ENCODE measurements at regions not wholly inside any gene's neighbourhood (a gene's known extent, or its start where the extent isn't known, plus 50 kb on each side); places are given as distances from the start of the nearest gene placed in this dataset.

GRCh38 chr10:20407357-20407756 lies 489.8 kb downstream of the NEBL start:
- Histone ChIP-seq H3K14ac (replicated peaks; ENCODE audit: low read depth, low read length) (no peak overlapping the region), H4K20me1 (ENCODE audit: insufficient read depth, low read length) (no peaks in the 10 kb centered on the region), H2AFZ (replicated peaks; ENCODE audit: low read length, poor library complexity) (no peak overlapping the region), H3K23ac (ENCODE audit: low read depth, low read length) (no peak overlapping the region), H4K5ac (ENCODE audit: low read depth, low read length) (no peak overlapping the region), H3K18ac (ENCODE audit: low read depth, low read length) (no peak overlapping the region), H3K9me3 (ENCODE audit: control insufficient read depth, insufficient read depth, low read length) (no peaks in the 10 kb centered on the region; the same call in 1 of the 2 replicates), H2BK120ac (ENCODE audit: low read depth, low read length) (no peak overlapping the region), H3K36me3 (ENCODE audit: control insufficient read depth, insufficient read depth, low read length) (no peaks in the 10 kb centered on the region), H2BK5ac (ENCODE audit: low read depth, low read length, poor library complexity, severe bottlenecking) (no peak overlapping the region), H3K4me1 (ENCODE audit: control insufficient read depth, insufficient read depth, low read length) (no peaks in the 10 kb centered on the region), H3K4ac (ENCODE audit: low read depth, low read length) (no peak overlapping the region), H3K9me1 (ENCODE audit: insufficient read depth, low read length) (no peaks in the 10 kb centered on the region), H2AK5ac (ENCODE audit: low read depth, low read length) (no peak overlapping the region), H2BK20ac (ENCODE audit: low read depth, low read length) (no peak overlapping the region), H4K8ac (ENCODE audit: low read depth in 2 of 2, low read length in 2 of 2) (no peak overlapping the region), H3K79me1 (ENCODE audit: low read depth in 1 of 2, low read length in 2 of 2) (no peaks in the 10 kb centered on the region), H3K27me3 (ENCODE audit: control insufficient read depth, insufficient read depth, low read length) (no peaks in the 10 kb centered on the region), H3K27ac (ENCODE audit: insufficient read depth, low read length) (no peak overlapping the region), H3K9ac (ENCODE audit: low read depth, low read length) (no peak overlapping the region), H2AK9ac (replicated peaks; ENCODE audit: low read depth, low read length, poor library complexity) (no peak overlapping the region), H4K91ac (ENCODE audit: insufficient read depth, low read depth, low read length) (no peak overlapping the region), H3K4me2 (ENCODE audit: low read depth, low read length) (no peak overlapping the region), H2BK15ac (ENCODE audit: low read depth, low read length) (no peak overlapping the region), H3K4me3 (ENCODE audit: insufficient read depth, low read depth, low read length) (no peak overlapping the region), H3K56ac (ENCODE audit: extremely low read depth, insufficient read depth, low read length) (no peak overlapping the region)
- intact Hi-C loops (cut with micrococcal nuclease) = no loop called here
- CTCF ChIA-PET = no interaction called here
- DNase-seq (no peak), ATAC-seq (ENCODE audit: low read depth) (no peak)
- no TSS peak for BruUV-seq (replicated peaks)
- dilution Hi-C loops (cut with HindIII; ENCODE audit: low sequenced_read_pairs, unreplicated experiment) = no loop called here
- TF ChIP-seq MXI1 (IDR thresholded peaks at IDR 0.05; ENCODE audit: borderline replicate concordance, low read depth, low read length) = no peak
- TF ChIP-seq MAZ (IDR thresholded peaks at IDR 0.05; ENCODE audit: borderline replicate concordance, low read depth, low read length) = no peak
- no peak for TF ChIP-seq MAFK (IDR thresholded peaks at IDR 0.05; ENCODE audit: low read depth, low read length)
- no peak for TF ChIP-seq USF2 (IDR thresholded peaks at IDR 0.05; ENCODE audit: low read depth, low read length)
- TF ChIP-seq ELK1 (IDR thresholded peaks at IDR 0.05; ENCODE audit: borderline replicate concordance, low read depth, low read length) = no peak
- TF ChIP-seq NFE2L2 (IDR thresholded peaks at IDR 0.05; ENCODE audit: low read depth, low read length) = no peak
- TF ChIP-seq POLR2A (IDR thresholded peaks at IDR 0.05; ENCODE audit: low read depth, low read length) = no peak
- no peak for TF ChIP-seq CHD1 (IDR thresholded peaks at IDR 0.05; ENCODE audit: low read depth, low read length)
- TF ChIP-seq CEBPB (IDR thresholded peaks at IDR 0.05; ENCODE audit: low read depth, low read length) = no peak
- TF ChIP-seq SMC3 (IDR thresholded peaks at IDR 0.05; ENCODE audit: low read depth, low read length) = no peak
- TF ChIP-seq RCOR1 (IDR thresholded peaks at IDR 0.05; ENCODE audit: insufficient replicate concordance, low read length) = no peak
- TF ChIP-seq FOS (IDR thresholded peaks at IDR 0.05; ENCODE audit: low read depth, low read length) = no peak
- no peak for TF ChIP-seq RFX5 (IDR thresholded peaks at IDR 0.05; ENCODE audit: low read depth, low read length)
- TF ChIP-seq CTCF (conservative IDR thresholded peaks at IDR 0.05; ENCODE audit: low read depth, low read length) = no peak
- no peak for TF ChIP-seq RAD21 (IDR thresholded peaks at IDR 0.05; ENCODE audit: low read length)
- no peak for TF ChIP-seq BHLHE40 (IDR thresholded peaks at IDR 0.05; ENCODE audit: low read depth, low read length)
- POLR2A ChIA-PET (ENCODE audit: unreplicated experiment) = no interaction called here
- in situ Hi-C loops (cut with MboI; ENCODE audit: low sequenced_read_pairs) = no loop called here

All from IMR-90 (cell line).